C1 segment of cervical spinal cord (tissue), 14 donors: ENCODE measurements at regions not wholly inside any gene's neighbourhood (a gene's known extent, or its start where the extent isn't known, plus 50 kb on each side); places are given as distances from the start of the nearest gene placed in this dataset.

Experiments used
- DNase-seq, 14 donors: peaks; one replicate each; lab custom pipeline; 2025; lab: John Stamatoyannopoulos, UW

DNA sequence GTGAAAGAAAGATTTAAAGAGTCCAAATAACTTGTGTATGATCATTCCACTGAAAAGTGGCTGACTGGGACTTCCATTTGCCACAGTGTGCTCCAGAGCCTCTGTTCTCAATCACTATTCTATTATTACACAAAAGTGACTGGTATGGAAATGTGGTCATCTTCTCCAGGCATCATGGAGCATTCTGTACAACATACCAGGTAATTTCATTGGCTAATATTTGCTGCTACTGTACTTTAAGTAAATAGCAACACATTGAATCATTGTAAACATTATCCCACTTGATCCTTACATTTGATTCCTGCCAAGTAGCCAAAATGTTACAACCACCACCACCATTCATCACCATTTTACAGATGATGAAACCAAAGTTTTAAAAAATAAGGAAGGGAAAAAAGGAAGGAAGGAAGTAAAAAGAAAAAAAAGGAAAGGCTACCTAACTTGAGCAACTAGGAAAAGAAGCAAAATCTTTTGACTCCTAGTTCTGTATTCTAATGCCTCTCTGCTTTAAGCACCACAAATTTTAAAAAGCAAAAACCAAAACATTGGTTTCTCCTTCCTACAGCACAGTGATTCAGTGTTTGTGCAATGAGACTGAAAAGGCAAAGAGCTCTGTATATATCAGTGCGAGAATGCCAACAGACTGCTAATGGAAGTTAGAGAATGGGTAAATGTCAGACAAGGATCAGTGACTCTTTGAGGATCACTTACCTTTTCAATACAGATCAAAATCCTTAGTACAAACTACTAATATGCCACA lies 361.4 kb upstream of the PTBP2 start:
- no peak for DNase-seq

DNA sequence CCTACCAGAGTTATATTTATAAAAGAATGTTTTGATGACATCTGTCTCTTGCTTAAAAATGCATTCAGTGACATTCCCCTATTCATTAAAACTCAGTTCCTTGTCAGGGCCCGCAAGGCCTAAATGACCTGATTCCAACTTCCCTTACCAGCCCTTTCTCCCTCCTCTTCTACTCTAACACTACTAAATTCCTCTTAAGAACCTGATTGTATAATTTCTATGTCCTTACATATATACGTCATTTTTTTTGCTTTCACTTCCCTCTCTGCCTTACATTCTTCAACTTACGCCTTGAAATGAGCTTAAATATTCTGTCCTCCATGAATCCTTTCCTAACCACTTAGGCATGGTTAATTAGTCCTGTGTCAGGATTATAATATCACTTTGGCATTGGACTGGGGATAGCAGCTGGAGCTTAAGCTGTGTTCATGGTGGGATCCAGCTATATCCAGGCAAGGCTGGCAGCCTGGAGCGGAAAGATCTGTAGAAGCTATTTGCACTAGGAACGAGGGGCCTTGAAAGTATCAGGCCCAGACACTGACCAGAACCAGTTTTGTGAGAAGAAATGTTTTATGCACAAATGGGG lies 360.2 kb upstream of the PTBP2 start:
- DNase-seq, result no peak

DNA sequence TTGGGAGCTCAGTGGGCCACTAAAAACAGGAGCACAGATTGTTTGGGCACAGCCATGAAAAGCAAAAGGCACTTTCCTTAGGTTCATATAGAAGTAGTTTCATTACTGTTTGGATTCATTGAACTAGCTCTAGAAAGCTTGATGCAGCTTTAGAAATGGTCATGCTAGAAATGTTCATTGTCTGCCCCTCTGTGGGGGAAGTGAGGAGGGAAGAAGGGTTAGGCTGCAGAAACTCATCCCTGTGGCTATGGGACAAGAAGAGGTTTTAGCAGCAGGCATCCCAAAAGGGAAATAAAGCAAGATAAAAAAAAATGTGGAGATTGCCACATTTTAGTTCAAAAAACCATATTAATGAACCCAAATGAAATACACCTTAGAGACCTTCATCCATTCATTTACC lies 359.6 kb upstream of the PTBP2 start:
- DNase-seq, result no peak

GRCh38 chr1:96362623-96363022 lies 359.0 kb upstream of the PTBP2 start:
- no peak for DNase-seq

DNA sequence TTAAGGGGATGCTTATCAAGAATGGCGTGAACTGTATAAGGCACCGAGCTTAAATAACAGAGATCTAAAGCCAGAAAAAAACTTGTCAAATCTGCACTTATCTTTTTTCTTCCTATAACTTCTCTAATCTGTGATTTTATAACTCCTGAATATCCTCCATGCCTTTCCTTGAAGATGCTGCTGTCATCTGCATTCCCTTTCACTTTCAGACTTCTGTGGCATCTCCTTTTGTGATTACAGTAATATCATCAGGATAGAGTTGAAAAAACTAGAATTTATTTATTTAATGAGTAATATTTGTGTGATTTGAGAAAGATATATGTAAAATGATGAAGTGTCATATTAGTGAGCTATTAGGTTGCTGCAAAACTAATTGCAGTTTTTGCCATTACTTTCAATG lies 357.8 kb upstream of the PTBP2 start:
- DNase-seq, result no peak

DNA sequence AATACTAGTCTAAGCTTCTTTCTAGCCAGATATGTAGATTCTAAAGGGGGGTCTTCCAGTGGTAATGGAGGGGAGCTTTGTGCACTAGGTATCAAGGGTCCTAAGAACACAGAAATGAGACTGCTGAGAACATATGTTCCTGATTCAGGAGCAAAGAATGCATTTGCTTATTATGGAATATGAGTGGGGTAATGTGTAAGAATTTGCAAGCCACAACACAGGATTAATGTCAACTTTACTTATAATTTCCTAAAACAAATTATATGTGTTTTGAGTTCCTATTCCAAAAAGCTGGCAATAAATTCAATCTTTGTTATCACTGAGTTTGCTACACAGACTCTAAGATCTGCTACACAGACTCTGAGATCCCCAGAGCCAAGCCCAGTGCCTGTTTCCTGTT lies 357.0 kb upstream of the PTBP2 start:
- no peak for DNase-seq

DNA sequence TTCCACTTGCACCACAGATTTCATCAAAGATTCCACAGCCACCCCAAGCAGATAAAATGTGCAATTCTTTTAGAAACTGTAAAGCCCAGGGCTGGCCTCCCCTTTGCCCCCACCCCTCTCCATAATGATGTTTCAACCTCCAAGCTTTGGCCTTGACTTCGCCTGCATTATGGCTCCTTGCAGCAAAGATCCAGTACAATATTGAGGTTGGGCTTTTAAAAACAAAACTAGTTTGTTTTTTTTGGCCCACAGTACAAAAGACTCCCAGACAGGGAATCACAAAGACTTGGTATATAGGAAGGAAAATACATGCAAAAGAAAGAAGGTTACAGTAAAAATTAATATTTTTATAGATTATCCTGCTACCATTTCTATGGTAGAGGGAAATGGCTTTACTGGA lies 356.5 kb upstream of the PTBP2 start:
- DNase-seq, result no peak

- no peak for DNase-seq
Measured at GRCh38 chr1:96365596-96366390, 355.8 kb upstream of the PTBP2 start.

DNA sequence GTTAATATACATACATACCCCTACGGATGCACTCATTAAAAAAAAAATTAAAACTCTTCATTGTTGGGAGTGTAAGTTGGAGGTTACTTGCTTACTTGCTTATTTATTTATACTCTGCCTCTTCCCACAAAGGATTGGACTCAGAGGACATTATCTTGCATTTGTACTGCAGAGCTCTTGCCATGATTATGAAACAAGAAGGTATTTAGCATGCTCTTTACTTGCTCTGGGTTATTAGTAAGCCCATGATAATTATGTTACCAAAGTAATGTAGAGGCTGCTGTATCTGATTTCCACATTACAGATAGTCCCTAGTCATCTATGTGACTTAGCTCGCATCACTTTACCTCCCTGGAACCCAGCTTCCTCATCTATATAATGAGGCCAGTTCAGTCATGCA lies 355.1 kb upstream of the PTBP2 start:
- no peak for DNase-seq

DNA sequence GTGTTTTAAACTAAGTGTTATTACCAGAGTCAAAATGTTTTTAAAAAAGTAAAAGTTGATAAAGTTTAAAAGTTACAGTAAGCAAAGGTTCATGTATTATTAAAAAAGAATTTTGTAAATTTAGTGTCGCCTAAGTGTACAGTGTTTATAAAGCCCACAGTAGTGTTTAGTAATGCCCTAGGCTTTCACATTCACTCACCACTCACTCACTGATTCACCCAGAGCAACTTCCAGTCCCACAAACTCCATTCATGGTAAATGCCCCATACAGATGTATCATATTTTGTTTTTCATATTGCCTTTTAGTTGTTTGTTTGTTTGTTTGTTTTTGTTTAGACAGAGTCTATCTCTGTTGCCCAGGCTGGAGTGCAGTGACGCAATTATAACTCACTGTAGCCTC lies 353.8 kb upstream of the PTBP2 start:
- DNase-seq, result no peak

DNA sequence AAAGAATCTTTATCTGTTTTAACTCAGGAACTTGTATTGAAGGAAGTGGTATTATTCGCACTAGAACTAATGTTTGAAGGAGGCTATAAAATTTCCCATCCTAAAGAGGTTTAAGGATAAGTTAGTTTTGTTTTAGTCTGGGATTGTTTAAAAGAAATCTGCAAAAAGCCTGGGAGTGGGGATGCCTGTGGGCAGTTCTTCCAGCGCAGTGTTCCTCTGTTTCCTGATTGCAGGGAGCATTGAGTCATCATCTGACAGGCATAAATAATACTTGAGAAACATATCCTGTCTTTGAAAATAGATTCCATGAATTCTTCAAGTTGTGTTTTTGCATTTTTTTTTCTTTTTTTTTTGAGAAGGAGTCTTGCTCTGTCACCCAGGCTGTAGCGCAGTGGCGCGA lies 350.8 kb upstream of the PTBP2 start:
- no peak for DNase-seq

DNA sequence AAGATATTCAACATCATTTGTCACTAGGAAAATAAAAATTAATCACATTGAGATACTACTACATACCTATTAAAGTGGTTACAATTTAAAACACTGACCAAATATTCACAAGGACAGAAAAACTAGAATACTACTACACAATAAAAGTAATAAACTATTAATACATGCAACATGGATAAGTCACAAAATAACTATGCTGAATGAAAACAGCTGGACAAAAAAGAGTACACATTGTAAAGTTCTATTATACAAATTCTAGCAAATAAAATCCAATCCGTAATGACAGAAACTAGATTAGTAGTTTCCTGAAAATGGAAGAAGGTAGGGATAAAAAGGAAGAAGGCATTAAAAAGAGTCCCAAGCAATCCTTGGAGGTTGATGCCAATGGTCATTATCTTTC lies 348.7 kb upstream of the PTBP2 start:
- DNase-seq, result no peak

- DNase-seq, result no peak
Measured at GRCh38 chr1:96374076-96374762, 347.4 kb upstream of the PTBP2 start.

DNA sequence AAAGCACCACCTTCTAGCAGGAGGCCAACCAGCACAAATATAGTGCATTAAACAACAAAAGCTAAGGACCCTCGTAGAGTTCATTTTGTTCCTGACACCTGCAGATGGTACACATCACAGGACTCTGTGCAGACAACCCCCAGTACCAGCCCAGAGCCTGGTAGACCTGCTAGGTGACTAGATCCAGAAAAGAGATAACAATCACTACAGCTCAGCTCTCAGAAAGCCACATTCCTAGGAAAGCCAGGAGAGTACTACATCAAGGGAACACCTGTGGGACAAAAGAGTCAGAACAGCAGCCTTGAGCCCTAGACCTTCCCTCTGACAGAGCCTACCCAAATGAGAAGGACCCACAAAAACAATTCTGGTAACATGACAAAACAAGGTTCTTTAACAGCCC lies 344.7 kb upstream of the PTBP2 start:
- no peak for DNase-seq

GRCh38 chr1:96384611-96385010 lies 337.0 kb upstream of the PTBP2 start:
- no peak for DNase-seq

GRCh38 chr1:96387785-96388184 lies 333.8 kb upstream of the PTBP2 start:
- no peak for DNase-seq

- DNase-seq, result no peak
Measured at GRCh38 chr1:96388421-96389310, 332.9 kb upstream of the PTBP2 start.

DNA sequence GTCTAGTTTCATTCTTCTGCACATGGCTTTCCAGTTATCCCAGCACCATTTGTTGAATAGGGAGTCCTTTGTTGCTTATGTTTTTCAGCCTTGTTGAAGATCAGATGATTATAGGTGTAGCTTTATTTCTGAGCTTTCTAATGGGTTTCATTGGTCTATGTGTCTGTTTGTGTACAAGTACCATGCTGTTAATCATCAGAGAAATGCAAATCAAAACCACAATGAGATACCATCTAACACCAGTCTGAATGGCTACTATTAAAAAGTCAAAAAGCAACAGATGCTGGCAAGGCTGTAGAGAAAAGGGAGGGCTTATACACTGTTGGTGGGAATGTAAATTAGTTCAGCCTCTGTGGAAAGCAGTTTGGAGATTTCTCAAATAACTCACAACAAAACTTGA lies 321.5 kb upstream of the PTBP2 start:
- no peak for DNase-seq

- no peak for DNase-seq
Measured at GRCh38 chr1:96409087-96409486, 312.5 kb upstream of the PTBP2 start.

DNA sequence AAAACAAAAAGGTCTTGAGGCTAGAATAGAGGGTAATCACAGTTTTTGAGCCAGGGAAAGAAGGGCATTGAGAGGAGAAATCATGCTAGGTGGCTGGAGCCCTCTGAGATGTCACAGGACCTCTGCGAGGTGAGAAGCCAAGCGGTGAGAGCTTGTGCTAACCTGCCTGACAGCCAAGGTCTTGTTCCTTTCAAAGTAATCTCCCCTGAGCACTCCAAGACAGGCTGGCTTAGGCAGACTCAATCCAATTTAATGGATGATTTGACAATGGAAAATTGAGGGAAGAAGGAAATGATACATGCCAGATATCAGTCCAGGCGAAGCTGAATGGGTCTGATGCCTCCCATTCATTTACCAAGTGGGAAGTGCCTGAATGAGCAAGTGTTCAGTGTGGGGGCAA lies 311.9 kb upstream of the PTBP2 start:
- no peak for DNase-seq

GRCh38 chr1:96411006-96411405 lies 310.6 kb upstream of the PTBP2 start:
- DNase-seq, result no peak
